SU-DHL-6 (cell line): ENCODE measurements at regions not wholly inside any gene's neighbourhood (a gene's known extent, or its start where the extent isn't known, plus 50 kb on each side); places are given as distances from the start of the nearest gene placed in this dataset.

Experiments
- H2AFZ ChIP-seq: fragments of 200-600 bp; sonication (generic); 2 replicates; pipeline ENCODE4 v1.6.1; 2014; ENCODE audit warnings: low read depth, mild to moderate bottlenecking, moderate library complexity, mixed read lengths, antibody characterized with exemption, low read length; ENCODE audit not compliant: severe bottlenecking
- H3F3A ChIP-seq: fragments of 200-600 bp; shearing (Covaris generic); 2 replicates; pipeline ENCODE4 v1.6.0; 2016; ENCODE audit warnings: antibody characterized with exemption, mild to moderate bottlenecking; ENCODE audit not compliant: insufficient read depth
- H3K27ac ChIP-seq: fragments of 200-600 bp; sonication (generic); 2 replicates; pipeline ENCODE4 v1.5.1; 2016; ENCODE audit warnings: low read depth, mild to moderate bottlenecking, low read length, moderate library complexity, mixed read lengths
- H3K27me3 ChIP-seq: fragments of 200-600 bp; sonication (generic), shearing (Covaris generic); 2 replicates; pipeline ENCODE4 v1.6.0; 2014; ENCODE audit warnings: mild to moderate bottlenecking, low read length
- H3K36me3 ChIP-seq: fragments of 200-600 bp; sonication (generic); 2 replicates; pipeline ENCODE4 v1.6.1; 2014; ENCODE audit warnings: mild to moderate bottlenecking, low read length, mixed read lengths
- H3K4me2 ChIP-seq: fragments of 300-600, 200-600 bp; shearing (Covaris generic), sonication (generic); 2 replicates; pipeline ENCODE4 v1.6.0; 2014; ENCODE audit warnings: low read length, low read depth, mild to moderate bottlenecking; ENCODE audit not compliant: poor library complexity, severe bottlenecking
- H3K4me3 ChIP-seq: fragments of 200-600 bp; sonication (generic); 2 replicates; pipeline ENCODE4 v1.5.1; 2014; ENCODE audit warnings: antibody characterized with exemption, low read length, mild to moderate bottlenecking, mixed read lengths; ENCODE audit not compliant: insufficient read depth, poor library complexity, severe bottlenecking
- H3K79me2 ChIP-seq: fragments of 200-600 bp; sonication (generic); 2 replicates; pipeline ENCODE4 v1.6.1; 2014; ENCODE audit warnings: mild to moderate bottlenecking, low read length, moderate library complexity; ENCODE audit not compliant: insufficient read depth
- H3K9ac ChIP-seq: fragments of 200-600 bp; sonication (generic); 2 replicates; pipeline ENCODE4 v1.7.0; 2014; ENCODE audit warnings: mild to moderate bottlenecking, low read length
- H3K9me2 ChIP-seq: fragments of 200-600 bp; sonication (generic); replicated peaks from 2 replicates; pipeline ENCODE4 v1.6.1; 2014; ENCODE audit warnings: low read length; ENCODE audit not compliant: insufficient read depth
- H3K9me3 ChIP-seq: fragments of 200-600 bp; sonication (generic); 2 replicates; pipeline ENCODE4 v1.6.1; 2014; ENCODE audit warnings: low read length, mixed read lengths; ENCODE audit not compliant: insufficient read depth
- H4K20me1 ChIP-seq: fragments of 200-600 bp; sonication (generic); 2 replicates; pipeline ENCODE4 v1.6.1; 2014; ENCODE audit warnings: low read depth, mild to moderate bottlenecking, antibody characterized with exemption, low read length, moderate library complexity, mixed read lengths
- EZH2phosphoT487 ChIP-seq: fragments of 200-600 bp; sonication (generic), shearing (Covaris generic); conservative IDR thresholded peaks from 2 replicates; pipeline ENCODE4 v1.6.1; 2018; ENCODE audit warnings: mild to moderate bottlenecking, antibody characterized with exemption, low read length, moderate library complexity, mixed read lengths
- TF ChIP-seq, protein P1 (sequence below): fragments of 200-600 bp; sonication (generic); IDR thresholded peaks from one replicate; pipeline ENCODE4 v1.5.1; 2017; ENCODE audit warnings: antibody characterized with exemption, mild to moderate bottlenecking, low read length, moderate library complexity; ENCODE audit not compliant: insufficient read depth, poor library complexity, severe bottlenecking

- TF ChIP-seq, protein P1, sequence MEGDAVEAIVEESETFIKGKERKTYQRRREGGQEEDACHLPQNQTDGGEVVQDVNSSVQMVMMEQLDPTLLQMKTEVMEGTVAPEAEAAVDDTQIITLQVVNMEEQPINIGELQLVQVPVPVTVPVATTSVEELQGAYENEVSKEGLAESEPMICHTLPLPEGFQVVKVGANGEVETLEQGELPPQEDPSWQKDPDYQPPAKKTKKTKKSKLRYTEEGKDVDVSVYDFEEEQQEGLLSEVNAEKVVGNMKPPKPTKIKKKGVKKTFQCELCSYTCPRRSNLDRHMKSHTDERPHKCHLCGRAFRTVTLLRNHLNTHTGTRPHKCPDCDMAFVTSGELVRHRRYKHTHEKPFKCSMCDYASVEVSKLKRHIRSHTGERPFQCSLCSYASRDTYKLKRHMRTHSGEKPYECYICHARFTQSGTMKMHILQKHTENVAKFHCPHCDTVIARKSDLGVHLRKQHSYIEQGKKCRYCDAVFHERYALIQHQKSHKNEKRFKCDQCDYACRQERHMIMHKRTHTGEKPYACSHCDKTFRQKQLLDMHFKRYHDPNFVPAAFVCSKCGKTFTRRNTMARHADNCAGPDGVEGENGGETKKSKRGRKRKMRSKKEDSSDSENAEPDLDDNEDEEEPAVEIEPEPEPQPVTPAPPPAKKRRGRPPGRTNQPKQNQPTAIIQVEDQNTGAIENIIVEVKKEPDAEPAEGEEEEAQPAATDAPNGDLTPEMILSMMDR: no peak
- TF ChIP-seq EZH2phosphoT487: no peak
- Histone ChIP-seq H3K4me2 (no peak overlapping the region), H3K9me2 (no peaks in the 10 kb centered on the region), H3K9ac (no peak overlapping the region), H3K27ac (no peak overlapping the region), H4K20me1 (no peaks in the 10 kb centered on the region), H3F3A (no peaks in the 10 kb centered on the region), H3K9me3 (no peaks in the 10 kb centered on the region), H3K27me3 (no peaks in the 10 kb centered on the region), H3K4me3 (no peak overlapping the region), H3K79me2 (no peaks in the 10 kb centered on the region), H3K36me3 (no peaks in the 10 kb centered on the region), H2AFZ (no peak overlapping the region)
These were observed 109.7 kb upstream of the MDGA2 start for GRCh38 chr14:47785058-47785457.

GRCh38 chr14:47778631-47779030, 103.2 kb upstream of the MDGA2 start:
- H3K4me2 ChIP-seq: no peak overlapping the region
- no peaks in the 10 kb centered on the region for H3K9me2 ChIP-seq
- H3F3A ChIP-seq: no peaks in the 10 kb centered on the region
- H2AFZ ChIP-seq: peak overlapping the region; percentile 76
- no peak overlapping the region for H3K4me3 ChIP-seq
- no peak overlapping the region for H3K9ac ChIP-seq
- H3K79me2 ChIP-seq: no peaks in the 10 kb centered on the region
- no peaks in the 10 kb centered on the region for H3K9me3 ChIP-seq
- TF ChIP-seq, protein P1: no peak
- TF ChIP-seq EZH2phosphoT487: no peak
- H3K36me3 ChIP-seq: no peaks in the 10 kb centered on the region
- no peak overlapping the region for H3K27ac ChIP-seq
- no peaks in the 10 kb centered on the region for H3K27me3 ChIP-seq
- no peaks in the 10 kb centered on the region for H4K20me1 ChIP-seq

DNA sequence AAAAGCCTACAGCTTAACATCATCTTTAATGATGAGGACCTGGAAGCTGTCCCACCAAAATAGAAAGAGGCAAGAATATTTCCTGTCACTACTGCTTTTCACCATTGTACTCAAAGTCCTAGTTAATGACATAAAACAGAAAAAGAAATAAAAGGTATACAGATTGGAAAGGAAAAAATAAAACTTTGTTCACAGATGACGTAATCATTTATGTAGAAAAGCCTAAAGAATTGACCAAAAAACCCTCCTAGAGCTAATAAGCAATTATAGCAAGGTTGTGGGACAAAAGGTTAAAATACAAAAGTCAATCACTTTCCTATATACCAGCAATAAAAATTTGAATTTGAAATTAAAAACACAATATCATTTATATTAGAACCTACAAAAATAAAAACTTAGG, 97.2 kb upstream of the MDGA2 start:
- TF ChIP-seq EZH2phosphoT487: no peak
- TF ChIP-seq, protein P1: no peak
- Histone ChIP-seq H3K36me3 (0 out of 2 replicates have a peak, but pooled peaks cover 4% of the 10 kb centered on the region), H3K9me2 (no peaks in the 10 kb centered on the region), H2AFZ (no peak overlapping the region), H3K79me2 (no peaks in the 10 kb centered on the region), H4K20me1 (no peaks in the 10 kb centered on the region), H3K4me3 (no peak overlapping the region), H3K27ac (no peak overlapping the region), H3K4me2 (no peak overlapping the region), H3K9me3 (no peaks in the 10 kb centered on the region), H3F3A (no peaks in the 10 kb centered on the region), H3K27me3 (no peaks in the 10 kb centered on the region), H3K9ac (no peak overlapping the region)
